ENCODE measurements at regions not wholly inside any gene's neighbourhood (a gene's known extent, or its start where the extent isn't known, plus 50 kb on each side); places are given as distances from the start of the nearest gene placed in this dataset.

DNA sequence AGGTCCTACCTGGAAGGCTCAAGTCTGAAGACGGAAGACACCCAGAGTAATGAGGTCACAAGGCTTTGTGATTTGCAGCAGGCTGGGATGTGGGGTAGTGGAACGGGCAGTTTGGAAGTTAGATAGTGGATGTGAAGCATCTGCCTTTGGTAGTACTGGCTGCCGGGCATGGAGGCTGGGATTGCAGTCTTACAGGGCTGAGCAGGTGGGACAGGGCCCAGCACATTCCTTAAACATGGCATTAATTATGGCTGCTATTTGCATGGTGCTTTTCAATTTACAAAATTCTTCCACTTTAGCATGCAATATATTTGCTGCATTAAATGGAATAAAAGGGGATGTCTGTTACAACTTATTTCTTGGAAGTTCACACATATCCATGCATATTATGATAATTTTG, 161.2 kb downstream of the UTP18 start:
- no peak for DNase-seq (ENCODE audit: low read depth)
- TF ChIP-seq, protein P1, sequence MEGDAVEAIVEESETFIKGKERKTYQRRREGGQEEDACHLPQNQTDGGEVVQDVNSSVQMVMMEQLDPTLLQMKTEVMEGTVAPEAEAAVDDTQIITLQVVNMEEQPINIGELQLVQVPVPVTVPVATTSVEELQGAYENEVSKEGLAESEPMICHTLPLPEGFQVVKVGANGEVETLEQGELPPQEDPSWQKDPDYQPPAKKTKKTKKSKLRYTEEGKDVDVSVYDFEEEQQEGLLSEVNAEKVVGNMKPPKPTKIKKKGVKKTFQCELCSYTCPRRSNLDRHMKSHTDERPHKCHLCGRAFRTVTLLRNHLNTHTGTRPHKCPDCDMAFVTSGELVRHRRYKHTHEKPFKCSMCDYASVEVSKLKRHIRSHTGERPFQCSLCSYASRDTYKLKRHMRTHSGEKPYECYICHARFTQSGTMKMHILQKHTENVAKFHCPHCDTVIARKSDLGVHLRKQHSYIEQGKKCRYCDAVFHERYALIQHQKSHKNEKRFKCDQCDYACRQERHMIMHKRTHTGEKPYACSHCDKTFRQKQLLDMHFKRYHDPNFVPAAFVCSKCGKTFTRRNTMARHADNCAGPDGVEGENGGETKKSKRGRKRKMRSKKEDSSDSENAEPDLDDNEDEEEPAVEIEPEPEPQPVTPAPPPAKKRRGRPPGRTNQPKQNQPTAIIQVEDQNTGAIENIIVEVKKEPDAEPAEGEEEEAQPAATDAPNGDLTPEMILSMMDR (IDR thresholded peaks at IDR 0.05; ENCODE audit: insufficient read depth, low read depth, low read length): no peak
- H3K4me3 ChIP-seq (ENCODE audit: low read depth, low read length): no peak overlapping the region

DNA sequence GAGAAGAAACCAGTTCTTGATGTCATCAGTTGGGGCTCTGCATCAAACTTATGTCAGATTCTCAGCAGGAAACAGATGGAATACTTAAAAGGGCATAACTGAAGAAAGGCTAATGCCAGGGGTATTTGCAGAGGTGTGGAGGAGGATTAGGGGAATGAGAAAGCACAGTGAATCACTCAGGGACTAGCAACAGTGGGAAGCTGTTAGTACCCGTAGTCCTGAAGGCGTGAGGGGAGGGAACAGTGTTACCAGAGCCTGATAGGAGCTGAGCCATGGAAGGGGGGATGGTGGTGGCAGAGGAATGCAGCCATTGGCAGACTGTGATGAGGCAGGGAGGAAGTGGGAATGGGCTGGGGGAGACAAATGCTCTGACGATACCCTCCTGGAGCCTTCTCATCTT, 162.3 kb downstream of the UTP18 start:
- TF ChIP-seq, protein P1 (IDR thresholded peaks at IDR 0.05; ENCODE audit: insufficient read depth, low read depth, low read length): no peak
- H3K4me3 ChIP-seq (ENCODE audit: low read depth, low read length): no peak overlapping the region

DNA sequence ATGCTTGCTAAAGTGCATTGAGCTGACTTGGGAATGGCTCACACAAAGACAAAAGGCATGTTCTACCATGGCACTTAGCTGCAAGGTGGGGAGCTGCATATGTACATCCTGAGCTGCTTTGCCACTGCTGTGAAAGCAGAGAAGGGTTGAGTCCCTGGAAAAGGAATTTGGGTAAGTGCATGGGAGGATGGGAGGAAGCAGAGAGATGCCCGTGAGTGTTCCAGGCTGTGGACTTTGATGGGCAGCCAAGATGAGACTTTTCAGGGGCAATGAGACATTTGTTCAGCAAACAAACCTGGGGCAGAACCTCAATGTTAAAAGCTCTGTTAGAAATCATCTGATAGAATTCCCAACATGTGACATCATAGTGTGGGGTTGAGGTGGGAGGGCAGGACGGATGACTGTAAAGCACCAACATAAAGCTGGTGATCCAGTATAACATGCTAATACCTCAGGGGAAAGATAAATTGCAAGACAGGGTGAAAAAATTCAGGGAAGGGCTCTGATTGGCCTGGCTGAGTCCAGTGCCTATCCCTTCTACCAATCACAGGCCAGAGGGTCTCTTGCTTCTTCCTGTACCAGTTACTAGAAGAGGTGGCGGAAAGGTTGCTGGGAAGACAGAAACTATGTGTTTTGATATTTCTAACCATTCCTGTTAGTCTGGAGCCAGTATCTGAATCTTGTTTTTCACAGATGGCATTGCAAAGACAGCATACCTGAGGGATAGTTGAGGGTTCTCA, 163.2 kb downstream of the UTP18 start:
- TF ChIP-seq, protein P1 (IDR thresholded peaks at IDR 0.05; ENCODE audit: insufficient read depth, low read depth, low read length): no peak
- no peak overlapping the region for H3K4me3 ChIP-seq (ENCODE audit: low read depth, low read length)
- DNase-seq (ENCODE audit: low read depth): no peak

More for the DNA sequence above, 162.3 kb downstream of the UTP18 start:
- no peak for DNase-seq (ENCODE audit: low read depth)

DNA sequence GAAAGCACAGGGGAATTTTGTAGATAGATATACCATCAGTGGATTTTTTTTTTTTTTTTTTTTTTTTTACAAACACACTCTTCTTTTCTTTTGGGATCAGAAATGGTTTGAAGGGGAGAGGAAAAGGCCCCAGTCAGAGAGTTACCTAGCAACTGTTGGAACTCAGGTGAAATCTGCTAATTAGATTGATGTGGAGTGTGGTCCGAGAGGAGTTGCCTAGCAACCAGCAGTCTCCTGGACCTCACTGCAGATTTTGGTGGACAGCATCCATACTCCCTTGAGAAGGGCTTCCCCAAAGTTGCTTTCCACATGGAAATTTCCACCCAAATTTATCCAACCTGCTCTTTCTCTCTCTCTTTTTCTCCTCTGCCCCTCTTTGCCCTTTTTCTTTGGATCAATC, 165.4 kb downstream of the UTP18 start:
- TF ChIP-seq, protein P1 (IDR thresholded peaks at IDR 0.05; ENCODE audit: insufficient read depth, low read depth, low read length): no peak
- DNase-seq (ENCODE audit: low read depth): no peak
- H3K4me3 ChIP-seq (ENCODE audit: low read depth, low read length): no peak overlapping the region

DNA sequence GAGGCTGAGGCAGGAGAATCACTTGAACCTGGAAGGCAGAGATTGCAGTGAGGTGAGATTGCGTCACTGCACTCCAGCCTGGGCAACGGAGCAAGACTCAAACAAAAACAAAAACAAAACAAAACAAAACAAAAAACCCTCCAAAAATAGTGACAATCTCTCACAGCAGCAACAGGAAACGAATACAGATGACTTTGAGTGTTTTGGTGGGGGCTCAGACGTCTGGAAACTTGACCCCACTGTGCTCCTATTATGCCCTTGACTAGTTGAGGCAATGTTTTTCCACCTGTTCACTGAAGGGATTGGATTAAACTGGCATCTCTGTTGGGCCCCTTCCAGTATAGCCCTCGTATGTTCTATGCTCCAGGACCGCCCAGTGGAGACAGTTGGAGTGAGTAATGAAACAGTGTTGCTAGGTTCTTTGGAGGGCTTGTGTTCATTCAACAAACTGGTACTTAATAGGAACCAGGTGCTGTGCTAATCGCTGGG, 167.0 kb downstream of the UTP18 start:
- TF ChIP-seq, protein P1 (IDR thresholded peaks at IDR 0.05; ENCODE audit: insufficient read depth, low read depth, low read length): no peak
- no peak for DNase-seq (ENCODE audit: low read depth)
- H3K4me3 ChIP-seq (ENCODE audit: low read depth, low read length): no peak overlapping the region

DNA sequence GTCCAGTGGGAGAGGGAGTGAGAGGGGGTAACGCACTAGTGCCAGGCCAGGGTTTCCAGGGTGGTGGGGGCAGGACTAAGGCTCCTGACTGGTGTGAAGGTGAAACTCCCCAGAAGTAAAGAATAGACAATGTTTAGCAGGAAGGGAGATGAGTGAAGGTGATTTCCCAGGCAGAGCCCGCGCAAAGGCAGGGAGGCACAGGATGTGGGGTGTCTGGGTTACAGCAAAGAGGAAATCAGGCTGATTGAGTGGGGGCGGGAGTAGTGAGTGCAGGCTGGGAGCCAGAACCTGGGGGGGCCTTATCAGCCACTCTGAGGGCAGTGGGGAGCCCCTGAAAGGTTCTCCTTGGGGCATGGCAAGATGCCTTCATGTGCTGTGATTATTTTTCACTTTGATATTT, 167.5 kb downstream of the UTP18 start:
- no peak overlapping the region for H3K4me3 ChIP-seq (ENCODE audit: low read depth, low read length)
- TF ChIP-seq, protein P1 (IDR thresholded peaks at IDR 0.05; ENCODE audit: insufficient read depth, low read depth, low read length): no peak
- no peak for DNase-seq (ENCODE audit: low read depth)
